Gastroesophageal sphincter (tissue), 3 donors: ENCODE measurements at regions not wholly inside any gene's neighbourhood (a gene's known extent, or its start where the extent isn't known, plus 50 kb on each side); places are given as distances from the start of the nearest gene placed in this dataset.

Source experiments
- CTCF ChIP-seq, 4 experiments: fragments of 200-600 bp in 2 of 4; fragments of 450-650 bp in 2 of 4; sonication (generic) in 1 of 4; IDR thresholded peaks; one replicate each; pipeline ENCODE4 v1.5.1; 2017 to 2019; ENCODE audit warnings: antibody characterized with exemption in 4 of 4, mild to moderate bottlenecking in 2 of 4, moderate library complexity in 2 of 4
- EP300 ChIP-seq: sonication (generic); formaldehyde crosslinking; IDR thresholded peaks from one replicate; pipeline ENCODE4 v1.6.1; 2017; ENCODE audit warnings: antibody characterized with exemption, mild to moderate bottlenecking
- POLR2A ChIP-seq, 2 donors: fragments of 450-650 bp; IDR thresholded peaks; one replicate each; pipeline ENCODE4 v1.6.1; 2017; ENCODE audit warnings: antibody characterized with exemption in 2 of 2, mild to moderate bottlenecking in 2 of 2, moderate library complexity in 1 of 2

GRCh38 chr16:64693946-64694345 lies 427.9 kb downstream of the CDH11 start:
- TF ChIP-seq POLR2A (IDR thresholded peaks at IDR 0.05): no peak
- TF ChIP-seq CTCF (IDR thresholded peaks at IDR 0.05): no peak
- TF ChIP-seq EP300: no peak
